HG02623 (cell line): ENCODE measurements at regions not wholly inside any gene's neighbourhood (a gene's known extent, or its start where the extent isn't known, plus 50 kb on each side); places are given as distances from the start of the nearest gene placed in this dataset.

Source experiments
- ATAC-seq: cut with Tn5 transposase; IDR thresholded peaks from one replicate; pipeline ENCODE4 v1.9.1; 2021; ENCODE audit warnings: moderate library complexity; ENCODE audit not compliant: unreplicated experiment

- no peak for ATAC-seq
Measured at GRCh38 chr3:159441279-159441678, 547.4 kb upstream of the IL12A start.

- no peak for ATAC-seq
Measured at GRCh38 chr3:159443266-159443665, 545.4 kb upstream of the IL12A start.

- ATAC-seq: no peak
Measured at GRCh38 chr3:159447841-159448240, 540.8 kb upstream of the IL12A start.

GRCh38 chr3:159448902-159449301 is 539.7 kb upstream of the IL12A start:
- no peak for ATAC-seq

- ATAC-seq: no peak
Measured at GRCh38 chr3:159451067-159451466, 537.6 kb upstream of the IL12A start.

GRCh38 chr3:159451482-159451881 is 537.2 kb upstream of the IL12A start:
- ATAC-seq: no peak

- no peak for ATAC-seq
Measured at GRCh38 chr3:159453036-159453435, 535.6 kb upstream of the IL12A start.

GRCh38 chr3:159453945-159454344 is 534.7 kb upstream of the IL12A start:
- ATAC-seq: no peak

- no peak for ATAC-seq
Measured at GRCh38 chr3:159455741-159456181, 532.9 kb upstream of the IL12A start.

- no peak for ATAC-seq
Measured at GRCh38 chr3:159458010-159458409, 530.6 kb upstream of the IL12A start.

GRCh38 chr3:159458982-159459381 is 529.7 kb upstream of the IL12A start:
- no peak for ATAC-seq

- ATAC-seq: no peak
Measured at GRCh38 chr3:159472611-159473010, 516.0 kb upstream of the IL12A start.

GRCh38 chr3:159473206-159473605 is 515.4 kb upstream of the IL12A start:
- ATAC-seq: no peak

- ATAC-seq: no peak
Measured at GRCh38 chr3:159480046-159480445, 508.6 kb upstream of the IL12A start.

GRCh38 chr3:159482241-159482993 is 506.2 kb upstream of the IL12A start:
- no peak for ATAC-seq

GRCh38 chr3:159482994-159483367 is 505.7 kb upstream of the IL12A start:
- no peak for ATAC-seq

- no peak for ATAC-seq
Measured at GRCh38 chr3:159486580-159486979, 502.1 kb upstream of the IL12A start.

GRCh38 chr3:159487304-159487703 is 501.3 kb upstream of the IL12A start:
- ATAC-seq: no peak

- no peak for ATAC-seq
Measured at GRCh38 chr3:159488602-159489001, 500.0 kb upstream of the IL12A start.

- ATAC-seq: no peak
Measured at GRCh38 chr3:159497361-159497760, 491.3 kb upstream of the IL12A start.

- ATAC-seq: no peak
Measured at GRCh38 chr3:159499031-159499793, 489.4 kb upstream of the IL12A start.

- ATAC-seq: no peak
Measured at GRCh38 chr3:159501029-159501428, 487.6 kb upstream of the IL12A start.
